NCI-H1417 (cell line): ENCODE measurements at regions not wholly inside any gene's neighbourhood (a gene's known extent, or its start where the extent isn't known, plus 50 kb on each side); places are given as distances from the start of the nearest gene placed in this dataset.
A peak's percentile ranks its signal among the peaks of the same experiment; 100 is the strongest.

ENCODE experiments used
- DNase-seq, 3 experiments: peaks; one replicate each; lab custom pipeline; 2025; lab: John Stamatoyannopoulos, UW

- DNase-seq: no peak
Measured at GRCh38 chr16:82358606-82359221, 188.7 kb upstream of the MPHOSPH6 start.

GRCh38 chr16:82358161-82358560 lies 188.1 kb upstream of the MPHOSPH6 start:
- no peak for DNase-seq

GRCh38 chr16:82357237-82357636 lies 187.2 kb upstream of the MPHOSPH6 start:
- DNase-seq: no peak

- DNase-seq: no peak
Measured at GRCh38 chr16:82350560-82350959, 180.5 kb upstream of the MPHOSPH6 start.

GRCh38 chr16:82345318-82345717 lies 175.3 kb upstream of the MPHOSPH6 start:
- DNase-seq: no peak

GRCh38 chr16:82344157-82344556 lies 174.1 kb upstream of the MPHOSPH6 start:
- DNase-seq: peak in 1 of 3 experiments; percentile 7

GRCh38 chr16:82341146-82341669 lies 171.2 kb upstream of the MPHOSPH6 start:
- no peak for DNase-seq

GRCh38 chr16:82340531-82340930 lies 170.5 kb upstream of the MPHOSPH6 start:
- DNase-seq: no peak

GRCh38 chr16:82337355-82337754 lies 167.3 kb upstream of the MPHOSPH6 start:
- no peak for DNase-seq

- no peak for DNase-seq
Measured at GRCh38 chr16:82331974-82332750, 162.1 kb upstream of the MPHOSPH6 start.

GRCh38 chr16:82331397-82331796 lies 161.4 kb upstream of the MPHOSPH6 start:
- DNase-seq: no peak

GRCh38 chr16:82329504-82330192 lies 159.6 kb upstream of the MPHOSPH6 start:
- peak; percentile 64 to 89 (median 81) for DNase-seq

- no peak for DNase-seq
Measured at GRCh38 chr16:82328881-82329469, 159.0 kb upstream of the MPHOSPH6 start.

GRCh38 chr16:82323171-82323570 lies 153.1 kb upstream of the MPHOSPH6 start:
- no peak for DNase-seq

GRCh38 chr16:82322177-82322576 lies 152.2 kb upstream of the MPHOSPH6 start:
- no peak for DNase-seq

GRCh38 chr16:82319038-82319437 lies 149.0 kb upstream of the MPHOSPH6 start:
- DNase-seq: peak in 1 of 3 experiments; percentile 36

GRCh38 chr16:82317411-82318167 lies 147.6 kb upstream of the MPHOSPH6 start:
- no peak for DNase-seq

GRCh38 chr16:82313754-82314153 lies 143.7 kb upstream of the MPHOSPH6 start:
- DNase-seq: no peak

- no peak for DNase-seq
Measured at GRCh38 chr16:82311528-82311927, 141.5 kb upstream of the MPHOSPH6 start.

GRCh38 chr16:82302042-82302727 lies 132.2 kb upstream of the MPHOSPH6 start:
- no peak for DNase-seq

- DNase-seq: no peak
Measured at GRCh38 chr16:82301146-82301755, 131.2 kb upstream of the MPHOSPH6 start.
